HCT116 (cell line): ENCODE measurements at regions not wholly inside any gene's neighbourhood (a gene's known extent, or its start where the extent isn't known, plus 50 kb on each side); places are given as distances from the start of the nearest gene placed in this dataset.

ENCODE experiments used
- ATAC-seq: fragments of 200-7000 bp; cut with Tn5 transposase; 2 replicates; pipeline ENCODE4 v1.9.1; 2020; ENCODE audit warnings: mild to moderate bottlenecking, moderate library complexity
- BruUV-seq: library from RNA; stranded (reverse); fragments of 400-500 nt; replicated peaks from 2 replicates; lab custom pipeline; 2021; lab: Mats Ljungman, UMichigan
- CTCF ChIA-PET: fragments of 300-600 bp; sonication (Branson Sonifier 250); formaldehyde crosslinking; loops from one replicate; lab custom pipeline; 2021; ENCODE audit warnings: antibody characterized with exemption; lab: Charles Lee
- POLR2A ChIA-PET: fragments of 300-600, 350-600 bp; sonication (Branson Sonifier 250); formaldehyde crosslinking; loops from one replicate; lab custom pipeline; 2021; ENCODE audit warnings: antibody characterized with exemption; lab: Charles Lee
- RAD21 ChIA-PET, 2 experiments: fragments of 300-600 bp; sonication (Branson Sonifier 250); formaldehyde crosslinking; loops; one replicate each; lab custom pipeline; 2023; ENCODE audit warnings: low total read pairs in 2 of 2; ENCODE audit not compliant: uncharacterized antibody in 2 of 2, unreplicated experiment in 2 of 2, low non-redundant PET in 1 of 2; lab: Charles Lee
- DNase-seq: peaks from one replicate; pipeline ENCODE4 v3.0.0-alpha.2; 2010; ENCODE audit warnings: low read depth, low spot score
- H2AFZ ChIP-seq: fragments of 200-600 bp; shearing (Covaris generic), sonication (generic); 2 replicates; pipeline ENCODE4 v1.6.1; 2017; ENCODE audit warnings: low read depth, mixed run types, mixed read lengths, antibody characterized with exemption, low read length; ENCODE audit not compliant: poor library complexity, severe bottlenecking
- H3K27ac ChIP-seq: 2 replicates; pipeline ENCODE4 v1.5.1; 2012; ENCODE audit warnings: low read depth, low read length
- H3K27me3 ChIP-seq: fragments of 200-600 bp; sonication (generic); 2 replicates; pipeline ENCODE4 v1.6.1; 2016; ENCODE audit warnings: mixed run types, low read length, mixed read lengths; ENCODE audit not compliant: insufficient read depth
- H3K36me3 ChIP-seq, 2 experiments: fragments of 200-500 bp in 1 of 2; fragments of 200-600 bp in 1 of 2; sonication (Bioruptor generic) in 1 of 2; sonication (generic) in 1 of 2; 2 replicates each; pipeline versions ENCODE4 v1.5.1 to v1.6.1; 2014 to 2016; ENCODE audit warnings: low read length in 2 of 2, inconsistent platforms in 1 of 2, mixed read lengths in 1 of 2, mixed run types in 1 of 2; ENCODE audit not compliant: insufficient read depth in 2 of 2, control insufficient read depth in 1 of 2
- H3K4me1 ChIP-seq, 2 experiments: fragments of 200-600 bp in 1 of 2; sonication (generic) in 1 of 2; 2 replicates each; pipeline versions ENCODE4 v1.5.1 to v1.6.1; 2012 to 2017; ENCODE audit warnings: low read length in 2 of 2, inconsistent platforms in 1 of 2, mild to moderate bottlenecking in 1 of 2, mixed read lengths in 1 of 2, mixed run types in 1 of 2, moderate library complexity in 1 of 2; ENCODE audit not compliant: insufficient read depth in 2 of 2, control insufficient read depth in 1 of 2
- H3K4me2 ChIP-seq: fragments of 200-600 bp; sonication (generic); 2 replicates; pipeline ENCODE4 v1.6.1; 2017; ENCODE audit warnings: mixed run types, low read length, mixed read lengths
- H3K4me3 ChIP-seq, 2 experiments: fragments of 200-600 bp in 1 of 2; sonication (generic) in 1 of 2; replicated peaks in 1 of 2; 2 replicates each; pipeline ENCODE4 v1.5.1; 2011 to 2016; ENCODE audit warnings: low read length in 2 of 2, control low read depth in 1 of 2, low read depth in 1 of 2, mild to moderate bottlenecking in 1 of 2, mixed read lengths in 1 of 2, mixed run types in 1 of 2
- H3K79me2 ChIP-seq: fragments of 200-600 bp; sonication (generic); 2 replicates; pipeline ENCODE4 v1.6.1; 2017; ENCODE audit warnings: mild to moderate bottlenecking, mixed run types, low read length, moderate library complexity, mixed read lengths; ENCODE audit not compliant: insufficient read depth
- H3K9ac ChIP-seq: fragments of 200-600 bp; sonication (generic); 2 replicates; pipeline ENCODE4 v1.6.1; 2016; ENCODE audit warnings: low read length, mixed read lengths
- H3K9me2 ChIP-seq: fragments of 200-600 bp; sonication (generic), shearing (Covaris generic); 2 replicates; pipeline ENCODE4 v1.6.1; 2017; ENCODE audit warnings: mixed run types, mild to moderate bottlenecking, moderate library complexity; ENCODE audit not compliant: insufficient read depth
- H3K9me3 ChIP-seq, 2 experiments: fragments of 200-500 bp in 1 of 2; fragments of 200-600 bp in 1 of 2; sonication (Bioruptor generic) in 1 of 2; sonication (generic) in 1 of 2; 2 replicates each; pipeline ENCODE4 v1.6.1; 2014 to 2017; ENCODE audit warnings: low read length in 2 of 2, mixed read lengths in 2 of 2, inconsistent platforms in 1 of 2, low read depth in 1 of 2, mild to moderate bottlenecking in 1 of 2, mixed run types in 1 of 2, moderate library complexity in 1 of 2; ENCODE audit not compliant: control insufficient read depth in 1 of 2, insufficient read depth in 1 of 2
- H4K20me1 ChIP-seq: fragments of 200-600 bp; sonication (generic), shearing (Covaris generic); 2 replicates; pipeline ENCODE4 v1.6.1; 2017; ENCODE audit warnings: mixed run types, mild to moderate bottlenecking, moderate library complexity; ENCODE audit not compliant: insufficient read depth
- ELF1 ChIP-seq: IDR thresholded peaks from 2 replicates; pipeline ENCODE4 v1.6.1; 2012; ENCODE audit warnings: low read depth, borderline replicate concordance
- EZH2phosphoT487 ChIP-seq: fragments of 200-600 bp; IDR thresholded peaks from 2 replicates; pipeline ENCODE4 v1.6.1; 2018; ENCODE audit warnings: antibody characterized with exemption, borderline replicate concordance
- FOSL1 ChIP-seq: IDR thresholded peaks from 2 replicates; pipeline ENCODE4 v1.6.1; 2012; ENCODE audit warnings: low read depth
- MAX ChIP-seq: IDR thresholded peaks from 2 replicates; pipeline ENCODE4 v1.6.1; 2012
- POLR2AphosphoS5 ChIP-seq: IDR thresholded peaks from 2 replicates; pipeline ENCODE4 v1.6.1; 2011; ENCODE audit warnings: mild to moderate bottlenecking, low read depth, low read length, moderate library complexity
- SIN3A ChIP-seq: IDR thresholded peaks from 2 replicates; pipeline ENCODE4 v1.6.1; 2012; ENCODE audit warnings: low read depth
- SRF ChIP-seq: IDR thresholded peaks from 2 replicates; pipeline ENCODE4 v1.6.1; 2012; ENCODE audit warnings: low read depth
- TCF7L2 ChIP-seq: IDR thresholded peaks from 2 replicates; pipeline ENCODE4 v1.7.0; 2011; ENCODE audit warnings: borderline replicate concordance, inconsistent platforms; ENCODE audit not compliant: insufficient read depth, insufficient read length; ENCODE audit errors: extremely low read depth
- YY1 ChIP-seq: IDR thresholded peaks from 2 replicates; pipeline ENCODE4 v1.6.1; 2011; ENCODE audit warnings: low read length, low read depth, moderate library complexity, mild to moderate bottlenecking; ENCODE audit not compliant: insufficient replicate concordance; ENCODE audit errors: extremely low read depth
- ZBTB33 ChIP-seq: IDR thresholded peaks from 2 replicates; pipeline ENCODE4 v1.6.1; 2011; ENCODE audit warnings: mild to moderate bottlenecking, low read length, moderate library complexity; ENCODE audit not compliant: insufficient replicate concordance; ENCODE audit errors: extremely low read depth
- ZNF274 ChIP-seq: fragments of 200-500 bp; sonication (Bioruptor generic); IDR thresholded peaks from 2 replicates; pipeline ENCODE4 v1.6.1; 2014; ENCODE audit warnings: mild to moderate bottlenecking, low read depth, low read length, inconsistent platforms
- intact Hi-C: fragments of 100-400 bp; cut with micrococcal nuclease; formaldehyde crosslinking; loops from 2 replicates; pipeline ENCODE4 v1.10.0; 2022

GRCh38 chr7:41415051-41415450 lies 287.8 kb downstream of the INHBA start:
- Histone ChIP-seq H3K79me2 (no peaks in the 10 kb centered on the region), H3K9me2 (no peaks in the 10 kb centered on the region)
- RAD21 ChIA-PET: no interaction called here

More at GRCh38 chr7:41415051-41415450, 287.8 kb downstream of the INHBA start:
- no peak for ATAC-seq
- Histone ChIP-seq H3K36me3 (no peaks in the 10 kb centered on the region), H3K9me3 (no peaks in the 10 kb centered on the region), H3K27me3 (no peaks in the 10 kb centered on the region), H3K4me2 (no peak overlapping the region), H2AFZ (no peak overlapping the region), H4K20me1 (no peaks in the 10 kb centered on the region), H3K9ac (no peak overlapping the region), H3K4me1 (no peaks in the 10 kb centered on the region), H3K27ac (no peak overlapping the region), H3K4me3 (no peak overlapping the region)
- no peak for TF ChIP-seq EZH2phosphoT487
- TF ChIP-seq YY1: no peak
- TF ChIP-seq ZNF274: no peak
- TF ChIP-seq ZBTB33: no peak
- TF ChIP-seq ELF1: no peak
- no peak for TF ChIP-seq SIN3A
- no peak for TF ChIP-seq POLR2AphosphoS5
- TF ChIP-seq MAX: no peak
- TF ChIP-seq TCF7L2: no peak
- no peak for TF ChIP-seq SRF
- no peak for TF ChIP-seq FOSL1
- intact Hi-C loops: no loop called here
- ChIA-PET POLR2A (no interaction called here), CTCF (no interaction called here)
- BruUV-seq: no TSS peak
- DNase-seq: no peak
